ENCODE measurements at regions not wholly inside any gene's neighbourhood (a gene's known extent, or its start where the extent isn't known, plus 50 kb on each side); places are given as distances from the start of the nearest gene placed in this dataset.
"Not testable (repeated sequence)": the region's sequence is repeated elsewhere in the genome, so short reads cannot be mapped to it uniquely, and the experiment has no call there.

- DNase-seq = no peak
- TF ChIP-seq POLR2A (IDR thresholded peaks at IDR 0.05; ENCODE audit: low read length) (no peak), GATA1 (IDR thresholded peaks at IDR 0.05; ENCODE audit: low read depth, low read length) (no peak)
These were observed 157.7 kb upstream of the NAMPT start for GRCh38 chr7:106442476-106442875.

GRCh38 chr7:106441343-106441742 lies 156.6 kb upstream of the NAMPT start:
- DNase-seq = not testable (repeated sequence)

- DNase-seq = not testable (repeated sequence)
These were observed 152.2 kb upstream of the NAMPT start for GRCh38 chr7:106436933-106437332.

- DNase-seq = no peak
These were observed 148.6 kb upstream of the NAMPT start for GRCh38 chr7:106433377-106433776.

GRCh38 chr7:106430535-106431455 lies 146.0 kb upstream of the NAMPT start:
- DNase-seq = no peak
- TF ChIP-seq POLR2A (IDR thresholded peaks at IDR 0.05; ENCODE audit: low read length) (no peak), GATA1 (IDR thresholded peaks at IDR 0.05; ENCODE audit: low read depth, low read length) (no peak)

More at GRCh38 chr7:106433377-106433776, 148.6 kb upstream of the NAMPT start:
- no peak for TF ChIP-seq GATA1 (IDR thresholded peaks at IDR 0.05; ENCODE audit: low read depth, low read length)
- TF ChIP-seq POLR2A (IDR thresholded peaks at IDR 0.05; ENCODE audit: low read length) = no peak

GRCh38 chr7:106430103-106430502 lies 145.3 kb upstream of the NAMPT start:
- TF ChIP-seq POLR2A (IDR thresholded peaks at IDR 0.05; ENCODE audit: low read length) (no peak), GATA1 (IDR thresholded peaks at IDR 0.05; ENCODE audit: low read depth, low read length) (no peak)
- DNase-seq = no peak

GRCh38 chr7:106426803-106427202 lies 142.0 kb upstream of the NAMPT start:
- DNase-seq = no peak
- TF ChIP-seq POLR2A (IDR thresholded peaks at IDR 0.05; ENCODE audit: low read length) (no peak), GATA1 (IDR thresholded peaks at IDR 0.05; ENCODE audit: low read depth, low read length) (no peak)

GRCh38 chr7:106425017-106425719 lies 140.4 kb upstream of the NAMPT start:
- TF ChIP-seq POLR2A (IDR thresholded peaks at IDR 0.05; ENCODE audit: low read length) (no peak), GATA1 (IDR thresholded peaks at IDR 0.05; ENCODE audit: low read depth, low read length) (no peak)
- DNase-seq = peak in 1 of 2 experiments; percentile 36

- TF ChIP-seq POLR2A (IDR thresholded peaks at IDR 0.05; ENCODE audit: low read length) (no peak), GATA1 (IDR thresholded peaks at IDR 0.05; ENCODE audit: low read depth, low read length) (no peak)
- no peak for DNase-seq
These were observed 139.8 kb upstream of the NAMPT start for GRCh38 chr7:106424476-106425016.

GRCh38 chr7:106423821-106424475 lies 139.2 kb upstream of the NAMPT start:
- TF ChIP-seq POLR2A (IDR thresholded peaks at IDR 0.05; ENCODE audit: low read length) (no peak), GATA1 (IDR thresholded peaks at IDR 0.05; ENCODE audit: low read depth, low read length) (no peak)
- DNase-seq = no peak

- no peak for TF ChIP-seq GATA1 (IDR thresholded peaks at IDR 0.05; ENCODE audit: low read depth, low read length)
- no peak for TF ChIP-seq POLR2A (IDR thresholded peaks at IDR 0.05; ENCODE audit: low read length)
- no peak for DNase-seq
These were observed 138.3 kb upstream of the NAMPT start for GRCh38 chr7:106423111-106423510.

GRCh38 chr7:106421181-106421762 lies 136.5 kb upstream of the NAMPT start:
- TF ChIP-seq POLR2A (IDR thresholded peaks at IDR 0.05; ENCODE audit: low read length) (no peak), GATA1 (IDR thresholded peaks at IDR 0.05; ENCODE audit: low read depth, low read length) (no peak)
- no peak for DNase-seq

GRCh38 chr7:106420736-106421135 lies 136.0 kb upstream of the NAMPT start:
- DNase-seq = no peak
- TF ChIP-seq GATA1 (IDR thresholded peaks at IDR 0.05; ENCODE audit: low read depth, low read length) (no peak), POLR2A (IDR thresholded peaks at IDR 0.05; ENCODE audit: low read length) (no peak)

- TF ChIP-seq POLR2A (IDR thresholded peaks at IDR 0.05; ENCODE audit: low read length) (no peak), GATA1 (IDR thresholded peaks at IDR 0.05; ENCODE audit: low read depth, low read length) (no peak)
- DNase-seq = no peak
These were observed 135.4 kb upstream of the NAMPT start for GRCh38 chr7:106420210-106420609.

Data from erythroblast (primary cell).